ENCODE measurements at regions not wholly inside any gene's neighbourhood (a gene's known extent, or its start where the extent isn't known, plus 50 kb on each side); places are given as distances from the start of the nearest gene placed in this dataset.

- H3K4me1 ChIP-seq = no peaks in the 10 kb centered on the region
- no peak overlapping the region for H3K4me3 ChIP-seq
- no peaks in the 10 kb centered on the region for H3K9me3 ChIP-seq
- intact Hi-C loops (cut with DNase I; ENCODE audit: low total_unique reads) = no loop called here
- H3K27ac ChIP-seq = no peak overlapping the region
- H3K27me3 ChIP-seq = no peaks in the 10 kb centered on the region
- no peak for TF ChIP-seq POLR2AphosphoS5 (IDR thresholded peaks at IDR 0.05)
- no peak for TF ChIP-seq CTCF (IDR thresholded peaks at IDR 0.05)
- no peak for TF ChIP-seq POLR2A (IDR thresholded peaks at IDR 0.05)
- DNase-seq (ENCODE audit: low spot score in 2 of 2) = no peak
- H3K36me3 ChIP-seq = no peaks in the 10 kb centered on the region
Observed at GRCh38 chr7:153185936-153186335, 426.4 kb downstream of the ACTR3B start.

DNA sequence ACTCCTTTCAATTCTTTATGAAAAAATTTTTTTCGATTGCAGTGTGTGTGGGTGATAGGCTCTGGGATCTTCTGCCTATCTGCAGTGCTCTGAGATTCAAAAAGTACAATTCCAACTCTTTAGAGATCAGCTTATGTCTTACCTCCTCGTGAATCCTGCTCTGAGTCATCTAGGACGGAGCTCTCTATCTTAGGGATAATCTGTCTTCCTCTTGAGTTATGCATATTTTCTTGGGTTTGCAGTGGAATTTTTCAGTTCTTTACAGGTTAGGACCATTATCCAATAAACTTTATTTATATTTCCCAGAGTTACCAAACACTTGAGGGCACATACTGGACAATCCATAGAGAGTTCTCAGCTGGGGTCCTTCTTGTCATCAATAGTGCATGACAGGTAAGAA lies 428.6 kb downstream of the ACTR3B start:
- intact Hi-C loops (cut with DNase I; ENCODE audit: low total_unique reads) = no loop called here
- no peak for DNase-seq (ENCODE audit: low spot score in 2 of 2)
- Histone ChIP-seq H3K27ac (no peak overlapping the region), H3K9me3 (no peaks in the 10 kb centered on the region), H3K4me1 (no peaks in the 10 kb centered on the region), H3K27me3 (no peaks in the 10 kb centered on the region), H3K4me3 (no peak overlapping the region), H3K36me3 (no peaks in the 10 kb centered on the region)
- no peak for TF ChIP-seq CTCF (IDR thresholded peaks at IDR 0.05)
- TF ChIP-seq POLR2AphosphoS5 (IDR thresholded peaks at IDR 0.05) = no peak
- TF ChIP-seq POLR2A (IDR thresholded peaks at IDR 0.05) = no peak

- Histone ChIP-seq H3K36me3 (no peaks in the 10 kb centered on the region), H3K27ac (no peak overlapping the region), H3K27me3 (no peaks in the 10 kb centered on the region), H3K9me3 (no peaks in the 10 kb centered on the region), H3K4me3 (no peak overlapping the region), H3K4me1 (no peaks in the 10 kb centered on the region)
- DNase-seq (ENCODE audit: low spot score in 2 of 2) = no peak
- TF ChIP-seq POLR2A (IDR thresholded peaks at IDR 0.05) = no peak
- no peak for TF ChIP-seq CTCF (IDR thresholded peaks at IDR 0.05)
- TF ChIP-seq POLR2AphosphoS5 (IDR thresholded peaks at IDR 0.05) = no peak
- intact Hi-C loops (cut with DNase I; ENCODE audit: low total_unique reads) = no loop called here
Observed at GRCh38 chr7:153188630-153189029, 429.1 kb downstream of the ACTR3B start.

GRCh38 chr7:153190452-153190851 lies 430.9 kb downstream of the ACTR3B start:
- no peaks in the 10 kb centered on the region for H3K27me3 ChIP-seq
- H3K36me3 ChIP-seq = no peaks in the 10 kb centered on the region
- no peaks in the 10 kb centered on the region for H3K4me1 ChIP-seq
- no peak for DNase-seq (ENCODE audit: low spot score in 2 of 2)
- no peak overlapping the region for H3K4me3 ChIP-seq
- intact Hi-C loops (cut with DNase I; ENCODE audit: low total_unique reads) = no loop called here
- TF ChIP-seq POLR2A (IDR thresholded peaks at IDR 0.05) = no peak
- no peak for TF ChIP-seq CTCF (IDR thresholded peaks at IDR 0.05)
- TF ChIP-seq POLR2AphosphoS5 (IDR thresholded peaks at IDR 0.05) = no peak
- no peaks in the 10 kb centered on the region for H3K9me3 ChIP-seq
- no peak overlapping the region for H3K27ac ChIP-seq

DNA sequence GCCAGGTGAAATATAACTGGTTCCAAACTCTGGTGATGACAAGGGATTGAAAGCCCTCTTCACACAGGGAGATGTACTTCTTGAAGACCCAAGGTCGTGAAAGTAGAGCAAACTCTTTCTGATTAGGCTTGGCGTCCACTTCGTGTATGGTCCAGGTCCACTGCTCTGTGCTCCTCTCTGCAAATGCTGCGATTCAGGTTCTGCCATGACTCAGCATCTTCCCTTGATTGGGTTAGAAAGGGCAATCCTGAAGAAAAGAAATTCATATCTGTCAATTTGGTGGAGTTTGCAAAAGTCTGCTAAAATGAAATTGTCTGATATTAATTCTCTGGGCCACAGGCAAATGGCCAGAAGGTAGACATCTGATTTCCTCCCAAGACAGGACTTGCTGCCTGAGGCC lies 431.4 kb downstream of the ACTR3B start:
- Histone ChIP-seq H3K27ac (no peak overlapping the region), H3K4me3 (no peak overlapping the region), H3K27me3 (no peaks in the 10 kb centered on the region), H3K36me3 (no peaks in the 10 kb centered on the region), H3K4me1 (no peaks in the 10 kb centered on the region), H3K9me3 (no peaks in the 10 kb centered on the region)
- DNase-seq (ENCODE audit: low spot score in 2 of 2) = no peak
- intact Hi-C loops (cut with DNase I; ENCODE audit: low total_unique reads) = no loop called here
- TF ChIP-seq POLR2AphosphoS5 (IDR thresholded peaks at IDR 0.05) (no peak), CTCF (IDR thresholded peaks at IDR 0.05) (no peak), POLR2A (IDR thresholded peaks at IDR 0.05) (no peak)
